H9 (cell line): ENCODE measurements at regions not wholly inside any gene's neighbourhood (a gene's known extent, or its start where the extent isn't known, plus 50 kb on each side); places are given as distances from the start of the nearest gene placed in this dataset.

Experiments used
- DNase-seq: peaks from one replicate; pipeline ENCODE4 v3.0.0-alpha.2; 2017
- H2AFZ ChIP-seq: one replicate; pipeline ENCODE4 v1.6.1; 2013; ENCODE audit warnings: mild to moderate bottlenecking, low read length, control low read depth, moderate library complexity
- H2AK5ac ChIP-seq: 2 replicates; pipeline ENCODE4 v1.6.1; 2013; ENCODE audit warnings: low read length, control low read depth, mixed read lengths; ENCODE audit not compliant: insufficient read length
- H2BK120ac ChIP-seq: one replicate; pipeline ENCODE4 v1.6.1; 2013; ENCODE audit warnings: low read depth, mild to moderate bottlenecking, low read length, control low read depth, inconsistent platforms; ENCODE audit not compliant: poor library complexity, severe bottlenecking
- H2BK12ac ChIP-seq: 2 replicates; pipeline ENCODE4 v1.6.1; 2013; ENCODE audit warnings: low read length, control low read depth, mixed read lengths, low read depth; ENCODE audit not compliant: insufficient read length
- H2BK15ac ChIP-seq: 2 replicates; pipeline ENCODE4 v1.6.1; 2013; ENCODE audit warnings: low read depth, low read length, control low read depth
- H2BK20ac ChIP-seq: one replicate; pipeline ENCODE4 v1.6.1; 2013; ENCODE audit warnings: low read depth, mild to moderate bottlenecking, low read length, control low read depth, inconsistent platforms; ENCODE audit not compliant: poor library complexity, severe bottlenecking
- H2BK5ac ChIP-seq: 2 replicates; pipeline ENCODE4 v1.6.1; 2013; ENCODE audit warnings: low read length, control low read depth, mixed read lengths; ENCODE audit not compliant: insufficient read length
- H3K14ac ChIP-seq: 2 replicates; pipeline ENCODE4 v1.6.1; 2013; ENCODE audit warnings: low read length, control low read depth; ENCODE audit not compliant: insufficient read depth
- H3K18ac ChIP-seq: 2 replicates; pipeline ENCODE4 v1.6.1; 2013; ENCODE audit warnings: low read depth, mild to moderate bottlenecking, mixed read lengths, low read length, control low read depth; ENCODE audit not compliant: insufficient read length
- H3K23ac ChIP-seq: 2 replicates; pipeline ENCODE4 v1.6.1; 2013; ENCODE audit warnings: low read length, control low read depth, mixed read lengths, low read depth; ENCODE audit not compliant: insufficient read length
- H3K23me2 ChIP-seq: 2 replicates; pipeline ENCODE4 v1.6.1; 2013; ENCODE audit warnings: low read depth, mild to moderate bottlenecking, mixed read lengths, low read length, control low read depth; ENCODE audit not compliant: insufficient read length, poor library complexity, severe bottlenecking
- H3K27ac ChIP-seq: 2 replicates; pipeline ENCODE4 v1.5.1; 2013; ENCODE audit warnings: low read length, control low read depth, mixed read lengths, low read depth; ENCODE audit not compliant: insufficient read length
- H3K27me3 ChIP-seq: 2 replicates; pipeline ENCODE4 v1.6.1; 2013; ENCODE audit warnings: low read length, control low read depth, inconsistent platforms; ENCODE audit not compliant: insufficient read depth
- H3K4ac ChIP-seq: 2 replicates; pipeline ENCODE4 v1.6.1; 2013; ENCODE audit warnings: low read depth, mild to moderate bottlenecking, control low read depth, inconsistent platforms, low read length, moderate library complexity
- H3K4me1 ChIP-seq: 2 replicates; pipeline ENCODE4 v1.6.1; 2013; ENCODE audit warnings: low read length, control low read depth, inconsistent platforms; ENCODE audit not compliant: insufficient read depth
- H3K4me2 ChIP-seq: 2 replicates; pipeline ENCODE4 v1.6.1; 2013; ENCODE audit warnings: low read length, control low read depth, mixed read lengths; ENCODE audit not compliant: insufficient read length, insufficient read depth
- H3K56ac ChIP-seq: 2 replicates; pipeline ENCODE4 v1.6.1; 2013; ENCODE audit warnings: low read depth, mild to moderate bottlenecking, mixed read lengths, low read length, control low read depth; ENCODE audit not compliant: insufficient read length
- H3K79me1 ChIP-seq: 2 replicates; pipeline ENCODE4 v1.6.1; 2013; ENCODE audit warnings: low read depth, mild to moderate bottlenecking, moderate library complexity, low read length, control low read depth, inconsistent platforms; ENCODE audit not compliant: insufficient read depth, poor library complexity, severe bottlenecking
- H3K79me2 ChIP-seq: 2 replicates; pipeline ENCODE4 v1.6.1; 2013; ENCODE audit warnings: low read length, control low read depth, inconsistent platforms; ENCODE audit not compliant: insufficient read depth
- H3K9ac ChIP-seq: 2 replicates; pipeline ENCODE4 v1.6.1; 2013; ENCODE audit warnings: low read length, control low read depth, mixed read lengths; ENCODE audit not compliant: insufficient read length; ENCODE audit errors: extremely low read depth
- H3K9me3 ChIP-seq: one replicate; pipeline ENCODE4 v1.6.1; 2013; ENCODE audit warnings: low read depth, low read length, inconsistent platforms; ENCODE audit not compliant: control insufficient read depth
- H3T11ph ChIP-seq: one replicate; pipeline ENCODE4 v1.6.1; 2013; ENCODE audit warnings: mild to moderate bottlenecking, low read length, control low read depth, inconsistent platforms
- H4K20me1 ChIP-seq: one replicate; pipeline ENCODE4 v1.6.1; 2013; ENCODE audit not compliant: control insufficient read depth, insufficient read length, insufficient read depth
- H4K5ac ChIP-seq: 2 replicates; pipeline ENCODE4 v1.6.1; 2013; ENCODE audit warnings: low read depth, mild to moderate bottlenecking, mixed read lengths, low read length, control low read depth; ENCODE audit not compliant: insufficient read length
- H4K8ac ChIP-seq: replicated peaks from 2 replicates; pipeline ENCODE4 v1.6.1; 2013; ENCODE audit warnings: low read length, control low read depth, mixed read lengths, low read depth; ENCODE audit not compliant: insufficient read length
- H4K91ac ChIP-seq: 2 replicates; pipeline ENCODE4 v1.6.1; 2013; ENCODE audit warnings: low read depth, mild to moderate bottlenecking, moderate library complexity, mixed read lengths, low read length, control low read depth; ENCODE audit not compliant: insufficient read length
- H3K27ac Mint-ChIP-seq, 3 experiments: 2 replicates in 2 of 3; 3 replicates in 1 of 3; pipeline ENCODE4 v1.8.0; 2020 to 2021; ENCODE audit warnings: mixed read lengths in 3 of 3, mild to moderate bottlenecking in 1 of 3, moderate library complexity in 1 of 3
- H3K27me3 Mint-ChIP-seq: 2 replicates; pipeline ENCODE4 v1.8.0; 2021; ENCODE audit warnings: low read depth, mild to moderate bottlenecking, moderate library complexity, mixed read lengths
- H3K36me3 Mint-ChIP-seq, 3 experiments: 2 replicates in 2 of 3; 3 replicates in 1 of 3; pipeline ENCODE4 v1.8.0; 2020 to 2021; ENCODE audit warnings: low read depth in 3 of 3, mixed read lengths in 3 of 3; ENCODE audit not compliant: insufficient read depth in 1 of 3
- H3K4me1 Mint-ChIP-seq, 2 experiments: 2 replicates each; pipeline ENCODE4 v1.8.0; 2020; ENCODE audit warnings: mixed read lengths in 2 of 2
- H3K4me3 Mint-ChIP-seq, 2 experiments: 2 replicates in 1 of 2; 3 replicates in 1 of 2; pipeline ENCODE4 v1.8.0; 2020 to 2021; ENCODE audit warnings: mild to moderate bottlenecking in 2 of 2, mixed read lengths in 2 of 2, moderate library complexity in 1 of 2
- H3K9me3 Mint-ChIP-seq, 2 experiments: 2 replicates in 1 of 2; 3 replicates in 1 of 2; pipeline ENCODE4 v1.8.0; 2020; ENCODE audit warnings: mild to moderate bottlenecking in 2 of 2, mixed read lengths in 2 of 2, moderate library complexity in 1 of 2
- CTCF ChIP-seq: fragments of 200-600 bp; sonication (generic); conservative IDR thresholded peaks from 3 replicates; pipeline ENCODE4 v1.8.0; 2021; ENCODE audit warnings: antibody characterized with exemption, mild to moderate bottlenecking
- WGBS: extraction: QIAGEN DNeasy Blood & Tissue Kit; methylation state at CpG from one replicate; pipeline ENCODE4 v1.1.7; 2013; ENCODE audit warnings: missing lambda C conversion rate, low lambda C conversion rate, mixed read lengths; ENCODE audit not compliant: insufficient read length; ENCODE audit errors: extremely low coverage; 5-methylcytosine and 5-hydroxymethylcytosine counted together

- Histone ChIP-seq H3K9ac (no peak overlapping the region), H3K14ac (no peak overlapping the region), H3K27me3 (no peaks in the 10 kb centered on the region), H4K91ac (no peak overlapping the region), H2AK5ac (no peak overlapping the region), H2BK20ac (no peak overlapping the region), H3K23ac (no peak overlapping the region), H4K8ac (no peak overlapping the region), H3K4me2 (no peak overlapping the region), H3T11ph (no peak overlapping the region), H3K18ac (no peak overlapping the region), H3K27ac (no peak overlapping the region), H3K79me1 (no peaks in the 10 kb centered on the region), H2BK5ac (no peak overlapping the region), H3K79me2 (no peaks in the 10 kb centered on the region), H2BK15ac (no peak overlapping the region), H2BK120ac (no peak overlapping the region), H3K4me1 (no peaks in the 10 kb centered on the region), H3K56ac (no peak overlapping the region), H2BK12ac (no peak overlapping the region), H4K5ac (no peak overlapping the region), H3K9me3 (no peaks in the 10 kb centered on the region), H3K23me2 (no peaks in the 10 kb centered on the region), H4K20me1 (no peaks in the 10 kb centered on the region), H2AFZ (no peak overlapping the region), H3K4ac (no peak overlapping the region)
- peaks cover 9 to 14% (median 11%) of the 10 kb centered on the region in 3 experiments for H3K36me3 Mint-ChIP-seq
- TF ChIP-seq CTCF, result no peak
- no peak overlapping the region for H3K4me3 Mint-ChIP-seq
- no peaks in the 10 kb centered on the region; the same call in 1 of the 2 replicates for H3K27me3 Mint-ChIP-seq
- H3K4me1 Mint-ChIP-seq, result no peaks in the 10 kb centered on the region
- peaks cover 11 to 16% of the 10 kb centered on the region in 2 experiments for H3K9me3 Mint-ChIP-seq
- WGBS, result no CpG with 5 or more reads among the region's 2 CpGs
- no peak overlapping the region for H3K27ac Mint-ChIP-seq
- DNase-seq, result no peak
Measured at GRCh38 chr4:38470735-38471262, 193.2 kb upstream of the KLF3 start.
